HG03108 (cell line): ENCODE measurements at regions not wholly inside any gene's neighbourhood (a gene's known extent, or its start where the extent isn't known, plus 50 kb on each side); places are given as distances from the start of the nearest gene placed in this dataset.
"Not testable (repeated sequence)": the region's sequence is repeated elsewhere in the genome, so short reads cannot be mapped to it uniquely, and the experiment has no call there.

ENCODE experiments used
- ATAC-seq: cut with Tn5 transposase; IDR thresholded peaks from one replicate; pipeline ENCODE4 v1.9.1; 2021; ENCODE audit warnings: moderate library complexity; ENCODE audit not compliant: unreplicated experiment

DNA sequence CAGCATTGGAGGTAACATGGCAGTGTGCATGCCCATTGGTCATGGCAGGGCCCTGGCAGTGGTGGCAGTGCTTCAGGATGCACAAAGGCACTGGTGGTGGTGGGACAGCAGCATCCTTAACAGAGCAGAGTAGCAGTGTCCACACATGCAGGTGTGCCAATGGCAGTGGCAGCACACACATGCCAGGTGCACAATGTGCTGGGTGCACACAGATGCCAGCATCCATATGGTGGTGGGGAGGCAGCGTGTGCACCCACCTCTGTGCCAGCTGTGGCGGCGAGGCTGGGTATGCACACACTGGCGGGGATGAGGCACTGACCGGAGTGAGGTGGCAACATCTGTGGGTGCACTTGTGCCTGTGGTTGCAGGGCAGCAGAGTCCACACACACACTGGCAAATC, 150.6 kb downstream of the SI start:
- ATAC-seq = no peak

DNA sequence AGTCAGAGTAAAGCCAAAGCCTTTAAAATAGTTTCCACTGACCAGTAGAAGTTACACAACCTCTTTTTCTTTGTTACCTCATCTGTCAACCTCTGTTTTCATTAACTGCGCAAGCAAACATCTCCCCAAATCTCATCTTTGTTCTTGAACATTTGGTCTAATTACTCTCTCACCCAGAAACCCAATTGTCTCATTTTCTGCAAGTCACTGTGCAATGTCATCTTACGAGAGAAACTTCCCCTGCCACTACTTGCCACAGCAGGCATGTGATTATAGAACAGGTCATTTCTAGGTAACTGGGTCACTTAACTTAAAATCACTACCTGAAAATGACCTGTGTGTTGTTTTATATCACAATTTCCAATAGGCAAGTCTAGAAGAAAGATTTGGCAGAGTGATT, 159.4 kb downstream of the SI start:
- no peak for ATAC-seq

DNA sequence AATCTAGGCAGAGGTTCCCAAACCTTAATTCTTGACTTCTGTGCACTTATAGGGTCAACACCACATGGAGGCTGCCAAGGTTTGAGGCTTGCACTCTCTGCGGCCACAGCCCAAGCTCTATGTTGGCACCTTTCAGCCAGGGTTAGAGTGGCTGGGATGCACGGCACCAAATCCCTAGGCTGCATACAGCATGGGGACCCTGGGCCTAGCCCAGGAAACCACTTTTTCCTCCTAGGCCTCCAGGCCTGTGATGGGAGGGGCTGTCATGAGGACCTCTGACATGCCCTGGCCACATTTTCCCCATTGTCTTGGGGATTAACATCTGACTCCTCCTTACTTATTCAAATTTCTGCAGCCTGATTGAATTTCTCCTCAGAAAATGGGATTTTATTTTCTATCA, 165.4 kb downstream of the SI start:
- no peak for ATAC-seq

DNA sequence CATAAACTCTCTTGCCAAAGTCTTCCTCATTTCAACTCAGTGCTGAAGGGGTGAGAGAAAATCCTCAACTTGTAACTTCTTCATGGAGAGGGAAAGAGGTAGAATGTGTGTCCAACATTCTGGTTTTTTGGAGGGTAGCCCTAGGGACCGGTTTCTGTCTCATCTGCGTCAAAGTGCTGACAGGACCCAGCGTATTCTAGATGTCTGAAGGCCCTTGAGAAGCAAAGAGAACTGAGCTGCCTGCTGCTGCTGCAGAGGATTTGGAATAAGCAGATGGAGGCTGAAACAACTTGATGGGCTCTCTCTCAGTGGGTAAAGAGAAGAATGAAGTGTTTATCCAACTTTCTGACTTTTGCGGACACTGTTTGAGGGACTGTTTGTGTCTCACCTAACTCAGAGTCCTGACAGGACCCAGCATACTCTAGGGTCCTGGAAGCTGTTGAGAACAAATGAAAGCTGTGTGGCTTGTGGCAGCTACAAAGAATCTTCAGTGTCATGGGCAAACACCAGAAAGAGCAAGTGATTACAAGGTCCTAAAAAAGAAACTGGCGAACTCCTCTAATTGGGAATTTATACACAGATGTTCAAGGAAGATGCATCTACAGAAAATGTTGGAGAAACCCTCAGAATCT, 174.4 kb downstream of the SI start:
- no peak for ATAC-seq

DNA sequence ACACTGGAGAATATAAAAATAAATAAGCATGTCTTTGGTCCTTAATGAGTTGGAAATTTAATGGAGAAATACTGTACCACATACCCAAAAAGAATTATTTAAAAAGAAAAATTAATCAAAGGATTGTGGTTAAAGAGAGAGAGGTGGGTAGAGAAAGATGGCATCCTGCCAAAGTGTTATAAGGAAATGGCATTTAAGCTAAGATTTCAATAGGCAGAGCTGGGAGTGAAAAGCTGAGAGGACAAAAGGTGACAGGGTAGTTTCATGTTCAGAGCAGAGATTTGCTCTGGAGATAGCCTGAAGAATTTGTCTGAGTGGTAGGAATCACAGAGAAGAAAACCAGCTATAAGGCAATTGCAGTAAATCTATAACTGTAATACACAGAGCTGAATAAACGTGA, 181.0 kb downstream of the SI start:
- no peak for ATAC-seq

DNA sequence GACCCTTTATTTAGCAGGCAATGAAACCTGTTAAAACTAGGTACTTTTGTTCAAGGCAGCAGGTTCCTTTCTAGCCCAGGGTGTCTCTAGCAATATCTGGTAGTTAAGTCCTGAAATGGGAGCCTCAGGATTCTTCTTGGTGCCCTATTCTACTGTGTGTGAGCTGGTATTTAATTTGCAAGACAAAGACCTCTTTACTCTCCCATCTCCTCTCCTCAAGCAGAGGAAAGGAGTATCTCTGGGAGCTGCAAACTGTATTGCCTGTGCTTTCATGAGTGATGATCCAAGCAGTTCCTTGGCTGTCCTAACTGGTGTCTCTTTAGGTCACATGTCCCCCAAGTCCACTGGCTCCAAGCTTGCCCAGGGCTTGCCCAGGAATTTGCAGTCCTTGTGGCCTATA, 188.2 kb downstream of the SI start:
- ATAC-seq = no peak

DNA sequence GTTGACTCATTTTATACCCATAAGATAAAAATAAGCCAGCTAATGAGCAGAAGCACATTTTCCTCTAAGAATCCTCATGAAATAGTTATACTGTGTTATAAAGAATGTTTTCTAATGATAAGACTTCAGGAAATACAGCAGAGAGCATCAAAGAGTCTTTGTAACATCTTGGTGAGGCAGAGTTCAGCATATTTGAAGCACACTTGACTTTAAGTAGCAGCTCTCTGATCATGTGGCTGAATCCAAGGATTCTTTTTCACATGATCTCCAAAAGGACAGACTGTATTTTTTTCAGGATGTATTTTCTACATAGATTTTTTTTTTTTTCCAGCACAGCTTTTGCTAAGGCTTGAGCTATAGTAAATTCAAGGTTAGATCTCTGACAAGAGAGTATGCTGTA, 195.1 kb downstream of the SI start:
- no peak for ATAC-seq

DNA sequence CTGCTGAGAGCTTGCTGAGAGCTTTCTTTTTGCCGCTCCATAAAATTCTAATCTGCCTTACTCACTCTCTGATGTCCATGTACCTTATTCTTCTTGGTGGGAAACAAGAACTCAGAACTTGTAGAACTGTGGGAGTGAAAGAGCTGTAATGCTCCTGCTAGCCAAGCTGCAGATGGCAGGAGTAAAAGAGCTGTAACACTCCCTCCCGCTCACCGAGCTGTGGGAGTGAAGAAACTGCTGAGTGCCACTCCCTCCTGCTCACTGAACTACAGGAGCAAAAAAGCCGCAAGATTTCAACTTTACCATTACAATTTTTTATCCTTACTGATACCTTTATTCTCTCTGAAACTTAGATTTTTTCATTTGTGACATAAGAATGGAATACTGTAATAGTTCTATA, 199.1 kb downstream of the SI start:
- no peak for ATAC-seq

DNA sequence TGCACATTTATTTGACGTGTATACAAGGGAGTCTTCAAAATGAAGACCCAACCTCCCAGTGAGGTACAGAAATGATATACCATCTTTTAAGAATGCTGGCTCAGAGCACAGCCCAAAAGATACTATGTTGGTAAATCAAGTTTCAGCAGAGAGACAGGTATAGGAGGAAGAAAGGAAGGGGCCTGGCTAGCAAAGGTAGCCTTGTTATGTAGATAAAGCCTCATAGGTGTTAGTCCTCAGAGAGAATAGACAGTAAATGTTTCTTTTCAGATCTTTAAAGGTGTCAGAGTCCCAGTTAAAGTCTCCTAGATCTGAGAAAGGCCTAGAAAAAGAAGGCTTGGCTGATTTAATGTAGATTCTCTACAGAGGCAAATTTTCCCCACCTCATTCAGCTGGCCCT, 213.8 kb downstream of the SI start:
- ATAC-seq = no peak

DNA sequence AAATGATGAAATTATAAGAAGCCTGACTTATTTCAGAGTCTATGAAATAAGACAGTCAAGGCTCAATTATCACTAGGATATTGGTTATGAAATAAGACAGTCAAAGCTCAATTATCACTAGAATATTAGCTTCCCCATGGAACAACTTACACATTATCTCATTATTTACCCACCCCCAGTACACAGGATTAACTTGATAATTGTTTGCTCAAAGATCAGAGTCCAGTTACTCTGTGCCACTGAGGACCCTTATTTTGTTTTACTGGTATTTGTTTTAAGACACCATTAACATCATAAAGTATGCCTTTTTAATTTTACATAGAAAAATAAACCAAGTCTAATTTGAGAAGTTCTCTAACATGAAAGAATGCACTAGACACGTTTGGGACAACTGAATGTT, 225.4 kb downstream of the SI start:
- ATAC-seq = no peak

DNA sequence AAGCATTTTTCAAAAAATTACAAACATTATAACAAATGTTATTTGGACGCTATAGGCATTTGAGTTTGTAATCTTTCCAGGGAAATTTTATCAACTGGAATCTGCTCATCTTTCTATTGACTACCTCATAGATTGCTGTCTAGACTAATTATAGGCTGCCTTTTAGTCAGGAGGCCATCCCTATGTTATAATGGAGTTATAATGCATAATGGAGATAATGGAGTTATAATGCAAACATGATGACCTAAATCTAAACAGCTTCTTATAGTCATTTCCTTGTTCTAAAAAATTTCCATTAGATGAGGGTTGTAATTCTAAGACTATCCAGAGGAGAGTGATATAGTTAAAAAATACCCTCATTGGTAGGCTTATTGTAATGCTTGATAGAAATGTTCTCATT, 226.4 kb downstream of the SI start:
- ATAC-seq = no peak

DNA sequence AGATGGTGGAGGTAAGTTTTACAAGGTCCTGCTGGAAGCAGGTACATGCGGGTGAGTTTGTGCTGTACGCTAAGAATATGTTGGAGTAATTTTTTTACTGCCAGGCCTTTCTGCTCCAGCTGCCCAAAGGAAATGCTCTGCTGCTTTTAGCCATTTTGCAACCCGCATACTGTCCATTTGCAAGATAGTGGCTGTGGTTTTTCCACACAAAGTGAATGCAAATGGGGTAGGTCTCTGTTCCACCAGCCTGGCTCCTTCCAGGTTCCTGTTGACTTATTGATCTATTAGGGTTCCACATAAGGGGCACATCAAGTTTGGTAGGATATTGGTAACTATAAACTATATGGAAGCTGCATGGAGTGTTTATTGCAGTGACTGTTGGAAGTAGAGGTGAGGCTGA, 227.1 kb downstream of the SI start:
- no peak for ATAC-seq

DNA sequence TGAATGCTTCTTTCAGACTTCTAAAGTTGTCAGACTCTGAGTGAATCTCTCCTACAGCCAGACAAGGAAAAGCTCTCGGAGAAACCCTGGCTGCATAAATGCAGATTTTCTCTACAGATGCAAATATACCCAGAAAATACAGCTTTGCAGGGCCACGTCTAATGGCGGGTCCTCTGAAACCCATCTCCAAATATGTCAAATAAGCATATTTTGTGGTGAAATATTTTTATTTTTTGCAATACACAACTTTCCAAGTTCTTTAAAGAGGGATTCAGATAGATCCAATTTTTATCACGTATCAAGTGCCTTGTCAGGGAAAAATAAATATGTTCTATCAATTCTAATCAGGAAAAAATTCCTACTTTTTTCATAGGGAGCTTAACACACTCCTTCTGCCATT, 229.4 kb downstream of the SI start:
- ATAC-seq = no peak

DNA sequence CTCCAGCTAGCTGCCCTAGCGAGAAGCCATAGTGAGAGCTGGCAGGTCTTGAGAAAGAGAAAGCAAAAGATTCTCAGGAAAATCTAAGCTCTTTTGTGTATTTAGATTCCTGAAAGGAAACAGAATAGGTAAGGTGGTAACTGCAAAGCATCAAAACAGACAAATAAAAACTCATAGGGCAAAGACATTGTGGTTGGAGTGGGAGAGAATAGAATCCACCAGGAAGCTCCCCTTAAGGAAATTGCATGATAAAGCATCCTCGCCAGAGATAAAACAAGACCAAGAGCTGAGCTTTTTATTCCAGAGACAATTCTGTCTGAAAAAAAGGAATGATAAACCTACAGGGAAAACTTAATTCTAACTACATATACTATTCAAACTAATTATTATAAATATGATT, 232.6 kb downstream of the SI start:
- ATAC-seq = no peak

DNA sequence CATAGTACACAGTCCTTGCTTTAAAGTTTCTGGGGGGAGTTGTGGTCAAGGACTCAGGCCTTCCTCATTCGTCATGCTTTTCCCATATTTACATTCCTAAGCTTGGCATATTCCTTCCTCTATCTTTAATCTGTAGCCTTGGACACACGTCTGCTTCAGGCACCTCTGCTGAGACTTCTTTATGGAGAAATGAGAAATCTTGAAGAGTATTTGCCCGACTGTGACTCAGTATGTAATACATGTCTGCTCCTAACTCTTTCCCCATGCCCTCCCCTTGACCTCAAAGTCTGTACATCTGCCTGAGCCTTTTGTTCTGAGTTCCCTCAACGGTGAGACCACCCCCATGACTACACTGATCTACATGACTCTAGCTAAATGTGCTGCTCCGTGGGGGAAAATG, 246.1 kb downstream of the SI start:
- ATAC-seq = no peak

DNA sequence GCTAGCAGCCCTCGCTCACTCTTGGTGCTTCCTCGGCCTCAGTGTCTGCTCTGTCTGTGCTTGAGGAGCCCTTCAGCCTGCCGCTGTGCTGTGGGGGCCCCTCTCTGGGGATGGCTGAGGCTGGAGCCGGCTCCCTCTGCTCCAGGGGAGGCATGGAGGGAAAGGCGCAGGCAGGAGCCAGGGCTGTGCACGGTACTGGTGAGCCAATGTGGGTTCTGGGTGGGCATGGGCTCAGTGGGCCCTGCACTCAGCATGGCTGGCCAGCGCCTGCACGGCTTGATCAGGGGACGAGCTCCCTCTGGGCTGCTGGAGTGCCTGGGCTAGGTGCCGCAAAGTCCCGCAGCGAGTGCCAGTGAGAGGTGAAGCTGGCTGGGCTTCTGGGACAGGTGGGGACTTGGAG, 260.0 kb downstream of the SI start:
- no peak for ATAC-seq

DNA sequence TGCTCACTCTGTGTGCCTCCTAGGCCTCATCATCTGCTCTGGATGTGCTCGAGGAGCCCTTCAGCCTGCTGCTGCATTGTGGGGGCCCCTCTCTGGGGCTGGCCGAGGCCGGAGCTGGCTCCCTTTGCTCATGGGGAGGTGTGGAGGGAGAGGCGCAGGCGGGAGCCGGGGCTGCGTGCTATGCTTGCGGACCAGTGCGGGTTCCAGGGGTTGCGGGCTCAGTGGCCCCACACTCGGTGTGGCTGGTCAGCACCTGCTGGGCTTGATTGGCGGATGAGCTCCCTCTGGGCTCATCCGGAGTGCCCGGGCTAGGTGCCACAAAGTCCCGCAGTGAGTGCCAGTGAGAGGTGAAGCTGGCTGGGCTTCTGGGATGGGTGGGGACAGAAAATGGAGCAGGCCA, 264.2 kb downstream of the SI start:
- ATAC-seq = no peak

DNA sequence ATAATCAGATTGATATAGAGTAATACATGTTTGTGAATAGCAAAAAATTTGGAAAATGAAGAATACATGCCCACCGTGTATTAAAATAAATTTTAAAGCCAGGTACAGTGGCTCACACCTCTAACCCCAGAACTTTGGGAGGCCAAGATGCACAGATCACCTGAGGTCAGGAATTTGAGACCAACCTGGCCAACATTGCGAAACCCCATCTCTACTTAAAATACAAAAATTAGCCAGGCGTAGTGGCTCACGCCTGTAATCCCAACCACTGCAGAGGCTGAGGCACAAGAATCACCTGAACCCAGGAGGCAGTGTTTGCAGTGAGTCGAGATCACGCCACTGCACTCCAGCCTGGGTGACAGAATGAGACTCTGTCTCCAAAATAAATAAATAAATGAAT, 266.3 kb downstream of the SI start:
- no peak for ATAC-seq

DNA sequence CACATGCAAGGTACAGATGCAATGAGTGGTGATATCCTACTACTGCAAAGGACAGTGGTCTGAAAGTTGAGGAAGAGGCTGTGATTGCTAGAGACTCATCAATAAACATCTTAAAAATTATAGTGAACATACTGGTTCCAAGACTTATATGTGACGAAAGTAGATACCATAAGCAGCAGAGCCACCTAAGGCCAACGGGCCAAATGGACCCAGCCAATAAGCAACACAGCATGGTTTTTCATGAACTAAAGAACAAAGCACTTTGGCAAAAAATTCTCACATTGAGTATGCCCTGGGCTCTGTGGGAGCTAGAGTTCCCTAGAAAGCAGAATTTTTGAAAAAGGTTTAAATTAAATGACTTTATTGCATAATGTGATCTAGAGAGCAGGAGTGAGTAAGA, 272.1 kb downstream of the SI start:
- no peak for ATAC-seq

DNA sequence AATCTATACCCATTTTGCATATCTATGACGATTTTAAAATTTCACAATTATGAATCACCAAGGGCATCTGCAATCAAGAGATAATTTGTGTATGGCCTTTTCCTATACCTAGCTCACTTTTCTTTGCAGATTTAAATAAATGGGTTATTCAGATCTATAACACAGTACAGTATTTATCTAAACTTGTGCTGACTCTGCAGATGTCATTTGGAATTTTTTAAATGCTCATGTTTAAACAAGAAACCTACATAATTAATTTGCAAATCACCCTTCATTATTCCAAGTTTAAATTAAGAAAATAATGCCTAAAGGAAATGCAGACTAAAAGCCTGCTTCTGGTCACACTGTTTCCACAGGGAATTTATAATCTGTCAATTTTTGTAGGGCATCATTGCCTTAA, 284.2 kb downstream of the SI start:
- ATAC-seq = no peak

DNA sequence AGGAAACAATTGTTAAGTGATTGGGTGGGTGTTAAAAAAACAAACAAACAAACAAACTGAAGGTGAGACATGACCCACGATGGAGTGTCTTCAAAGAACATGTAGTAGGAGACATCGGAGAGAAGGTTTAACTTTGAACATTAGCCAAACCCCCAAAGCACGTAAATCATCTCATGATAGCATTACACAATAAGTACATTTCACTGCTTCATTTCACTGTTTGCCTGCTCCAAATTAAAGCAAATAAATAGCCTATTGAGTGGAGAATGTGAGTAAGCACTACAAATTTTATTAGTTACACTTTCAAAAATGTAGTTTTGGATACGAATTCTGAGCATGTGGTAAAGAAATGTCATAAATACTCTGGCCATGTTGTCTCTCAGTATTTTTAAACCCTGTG, 287.0 kb downstream of the SI start:
- ATAC-seq = no peak

DNA sequence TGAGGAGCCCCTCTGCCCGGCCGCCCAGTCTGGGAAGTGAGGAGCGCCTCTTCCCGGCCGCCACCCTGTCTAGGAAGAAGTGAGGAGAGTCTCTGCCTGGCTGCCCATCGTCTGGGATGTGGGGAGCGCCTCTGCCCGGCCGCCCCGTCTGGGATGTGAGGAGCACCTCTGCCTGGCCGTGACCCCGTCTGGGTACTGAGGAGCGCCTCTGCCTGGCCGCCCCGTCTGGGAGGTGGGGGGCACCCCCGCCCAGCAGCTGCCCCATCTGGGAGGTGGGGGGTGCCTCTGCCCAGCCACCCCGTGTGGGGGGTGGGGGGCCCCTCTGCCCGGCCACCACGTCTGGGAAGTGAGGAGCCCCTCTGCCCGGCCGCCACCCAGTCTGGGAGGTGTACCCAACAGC, 293.9 kb downstream of the SI start:
- ATAC-seq = not testable (repeated sequence)

DNA sequence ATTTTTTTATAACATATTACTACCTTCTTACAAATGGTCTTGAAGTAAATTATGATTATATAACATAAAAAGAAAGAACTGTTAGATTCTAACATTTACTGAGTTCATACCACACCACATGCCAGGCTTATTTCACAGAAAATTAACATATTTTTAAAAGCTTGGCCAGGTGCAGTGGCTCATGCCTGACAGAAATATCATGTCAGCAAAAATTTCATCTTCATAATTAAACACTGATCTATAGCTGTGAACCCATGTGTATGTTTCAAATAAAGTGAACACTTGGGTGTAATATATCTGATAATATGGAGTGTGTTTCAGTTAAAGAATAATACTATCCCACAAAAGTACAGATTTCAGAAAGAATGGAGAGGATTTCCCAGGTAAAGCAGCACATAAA, 296.5 kb downstream of the SI start:
- ATAC-seq = no peak

DNA sequence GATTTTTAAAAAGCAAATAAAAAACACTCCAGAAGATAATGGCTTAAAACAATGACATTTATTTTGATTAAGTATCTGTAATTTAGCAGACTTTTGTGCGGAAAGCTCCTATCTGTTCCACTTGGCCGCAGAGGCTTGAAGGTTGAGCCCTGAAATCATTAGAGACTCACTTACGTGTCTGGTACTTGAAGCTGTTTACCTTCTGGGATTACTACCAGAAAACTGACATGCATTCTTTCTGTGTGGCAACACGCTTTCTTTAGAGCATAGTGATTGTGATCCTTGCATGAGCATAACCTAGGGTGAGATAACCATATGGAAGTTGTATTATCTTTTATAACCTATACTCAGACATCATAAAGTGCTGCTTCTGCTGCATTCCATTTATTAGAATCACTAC, 298.5 kb downstream of the SI start:
- no peak for ATAC-seq
